HepG2 (cell line): ENCODE measurements at regions not wholly inside any gene's neighbourhood (a gene's known extent, or its start where the extent isn't known, plus 50 kb on each side); places are given as distances from the start of the nearest gene placed in this dataset.

Experiments used
- ATAC-seq: fragments of 200-7000 bp; cut with Tn5 transposase; 3 replicates; pipeline ENCODE4 v1.9.1; 2020; ENCODE audit warnings: mild to moderate bottlenecking, moderate library complexity
- BruUV-seq: library from RNA; stranded (reverse); fragments of 400-500 nt; replicated peaks from 2 replicates; lab custom pipeline; 2021; lab: Mats Ljungman, UMichigan
- CTCF ChIA-PET: fragments of 300-600 bp; formaldehyde crosslinking; extraction: SDS; loops from one replicate; lab custom pipeline; 2021; ENCODE audit warnings: low total read pairs, inconsistent platforms, low intra/inter-chr PET ratio; lab: Yijun Ruan, JAX
- POLR2A ChIA-PET: fragments of 350-600 bp; sonication (Branson Sonifier 250); formaldehyde crosslinking; loops from one replicate; lab custom pipeline; 2020; ENCODE audit warnings: antibody characterized with exemption, inconsistent platforms; lab: Yijun Ruan, JAX
- DNase-seq: peaks from one replicate; pipeline ENCODE4 v3.0.0-alpha.2; 2015; ENCODE audit warnings: low spot score
- FAIRE-seq: peaks from 3 replicates; lab custom pipeline; 2011; peaks lifted over from hg19 to GRCh38; lab: Jason Lieb, UNC
- H2AFZ ChIP-seq: one replicate; pipeline ENCODE4 v1.6.1; 2011; ENCODE audit warnings: low read length, inconsistent platforms
- H3K27ac ChIP-seq: fragments of 300-600 bp; 3 replicates; pipeline ENCODE4 v1.8.0; 2011; ENCODE audit warnings: mixed run types, mild to moderate bottlenecking, mixed read lengths, low read length, inconsistent platforms; ENCODE audit not compliant: insufficient read depth; ENCODE audit errors: extremely low read length
- H3K27me3 ChIP-seq, 2 experiments: fragments of 200-600 bp in 1 of 2; 2 replicates in 1 of 2; 3 replicates in 1 of 2; pipeline versions ENCODE4 v1.6.0 to v1.8.0; 2011; ENCODE audit warnings: low read length in 2 of 2, mild to moderate bottlenecking in 2 of 2, moderate library complexity in 2 of 2, inconsistent platforms in 1 of 2; ENCODE audit not compliant: insufficient read depth in 2 of 2, control insufficient read depth in 1 of 2
- H3K36me3 ChIP-seq, 2 experiments: fragments of 200-600 bp in 1 of 2; replicated peaks in 1 of 2; 2 replicates in 1 of 2; 3 replicates in 1 of 2; pipeline versions ENCODE4 v1.5.1 to v1.8.0; 2011; ENCODE audit warnings: low read length in 2 of 2, inconsistent platforms in 1 of 2; ENCODE audit not compliant: insufficient read depth in 2 of 2, control insufficient read depth in 1 of 2
- H3K4me1 ChIP-seq: 2 replicates; pipeline ENCODE4 v1.5.1; 2012; ENCODE audit warnings: low read length, inconsistent platforms; ENCODE audit not compliant: insufficient read depth
- H3K4me2 ChIP-seq: 2 replicates; pipeline ENCODE4 v1.6.0; 2011; ENCODE audit warnings: low read depth, low read length, inconsistent platforms
- H3K4me3 ChIP-seq, 3 experiments: fragments of 200-600 bp in 1 of 3; sonication (generic), shearing (Covaris generic) in 1 of 3; replicated peaks in 1 of 3; 2 replicates each; pipeline ENCODE4 v1.5.1; 2011 to 2016; ENCODE audit warnings: low read length in 3 of 3, inconsistent platforms in 2 of 3, low read depth in 2 of 3, mild to moderate bottlenecking in 2 of 3, control low read depth in 1 of 3, mixed read lengths in 1 of 3; ENCODE audit not compliant: insufficient read depth in 1 of 3
- H3K79me2 ChIP-seq: one replicate; pipeline ENCODE4 v1.6.1; 2011; ENCODE audit warnings: low read length, inconsistent platforms; ENCODE audit not compliant: insufficient read depth
- H3K9ac ChIP-seq: 2 replicates; pipeline ENCODE4 v1.6.0; 2011; ENCODE audit warnings: mild to moderate bottlenecking, low read depth, low read length, inconsistent platforms; ENCODE audit not compliant: insufficient read depth
- H3K9me3 ChIP-seq: 2 replicates; pipeline ENCODE4 v1.5.1; 2012; ENCODE audit warnings: mild to moderate bottlenecking, low read length
- H4K20me1 ChIP-seq: 2 replicates; pipeline ENCODE4 v1.6.0; 2011; ENCODE audit warnings: inconsistent platforms, mild to moderate bottlenecking, low read length, moderate library complexity; ENCODE audit not compliant: insufficient read depth
- EED ChIP-seq: sonication (generic); formaldehyde crosslinking; IDR thresholded peaks from 2 replicates; pipeline ENCODE4 v1.5.0; 2020; ENCODE audit warnings: mild to moderate bottlenecking, missing genetic modification reagents
- GRHL1 ChIP-seq: sonication (generic); formaldehyde crosslinking; conservative IDR thresholded peaks from 2 replicates; pipeline ENCODE4 v1.8.0; 2022; ENCODE audit warnings: missing genetic modification reagents
- HES4 ChIP-seq: sonication (generic); formaldehyde crosslinking; IDR thresholded peaks from 2 replicates; pipeline ENCODE4 v1.9.0; 2021; ENCODE audit warnings: mild to moderate bottlenecking, missing genetic modification reagents, borderline replicate concordance
- KLF12 ChIP-seq: sonication (generic); formaldehyde crosslinking; IDR thresholded peaks from 2 replicates; pipeline ENCODE4 v1.4.0; 2020; ENCODE audit warnings: missing genetic modification reagents, borderline replicate concordance
- MTA3 ChIP-seq: sonication (generic); formaldehyde crosslinking; IDR thresholded peaks from 2 replicates; pipeline ENCODE4 v1.4.0; 2020; ENCODE audit warnings: missing genetic modification reagents
- NR2F1 ChIP-seq, 2 experiments: fragments of 450-650 bp in 1 of 2; formaldehyde crosslinking in 1 of 2; IDR thresholded peaks; 2 replicates each; pipeline versions ENCODE4 v1.5.0 to v1.6.1; 2016 to 2020; ENCODE audit warnings: mild to moderate bottlenecking in 1 of 2, missing compliant biosample characterization in 1 of 2, missing genetic modification reagents in 1 of 2, moderate library complexity in 1 of 2
- PCBP2 ChIP-seq: fragments of 200-400 bp; formaldehyde crosslinking; optimal IDR thresholded peaks from 2 replicates; pipeline ENCODE3; 2018; ENCODE audit warnings: low read length, low read depth; ENCODE audit not compliant: poor library complexity, severe bottlenecking
- RFX3 ChIP-seq: IDR thresholded peaks from 2 replicates; pipeline ENCODE4 v1.6.1; 2016; ENCODE audit warnings: missing biosample characterization, missing genetic modification reagents
- SALL2 ChIP-seq: sonication (generic); formaldehyde crosslinking; IDR thresholded peaks from 2 replicates; pipeline ENCODE4 v1.8.1; 2023; ENCODE audit warnings: mild to moderate bottlenecking, missing genetic modification reagents, inconsistent platforms
- SIN3B ChIP-seq: fragments of 150-350 bp; IDR thresholded peaks from 2 replicates; pipeline ENCODE4 v1.6.1; 2014; ENCODE audit warnings: low read length
- YEATS2 ChIP-seq: sonication (generic); formaldehyde crosslinking; IDR thresholded peaks from 2 replicates; pipeline ENCODE4 v1.4.0; 2020; ENCODE audit warnings: missing genetic modification reagents, borderline replicate concordance
- ZFAT ChIP-seq: sonication (generic); formaldehyde crosslinking; conservative IDR thresholded peaks from 2 replicates; pipeline ENCODE4 v1.8.1; 2023; ENCODE audit warnings: missing genetic modification reagents, inconsistent platforms
- ZFX ChIP-seq: sonication (generic); formaldehyde crosslinking; IDR thresholded peaks from 2 replicates; pipeline ENCODE4 v1.4.0; 2020; ENCODE audit warnings: mild to moderate bottlenecking, low read depth, missing genetic modification reagents, moderate library complexity
- ZNF124 ChIP-seq: sonication (generic); formaldehyde crosslinking; IDR thresholded peaks from 2 replicates; pipeline ENCODE4 v1.4.0; 2020; ENCODE audit warnings: missing genetic modification reagents
- ZNF367 ChIP-seq: sonication (generic); formaldehyde crosslinking; IDR thresholded peaks from 2 replicates; pipeline ENCODE4 v1.4.0; 2020; ENCODE audit warnings: missing genetic modification reagents, borderline replicate concordance
- ZNF75D ChIP-seq: sonication (generic); formaldehyde crosslinking; IDR thresholded peaks from 2 replicates; pipeline ENCODE4 v1.8.1; 2023; ENCODE audit warnings: missing genetic modification reagents, mild to moderate bottlenecking, borderline replicate concordance
- WGBS: methylation state at CpG from one replicate; pipeline ENCODE4 v1.1.6; 2017; ENCODE audit warnings: low lambda C conversion rate; 5-methylcytosine and 5-hydroxymethylcytosine counted together
- in situ Hi-C: cut with HindIII; loops from 2 replicates; pipeline ENCODE4 v1.10.0; 2017; ENCODE audit warnings: low pct_unique_long_range_greater_than_20kb; ENCODE audit not compliant: extremely low pct_ligation_motif_present
- intact Hi-C: fragments of 100-400 bp; cut with micrococcal nuclease; formaldehyde crosslinking; loops from one replicate; pipeline ENCODE4 v1.10.0; 2022; ENCODE audit not compliant: unreplicated experiment

- Histone ChIP-seq H4K20me1 (no peaks in the 10 kb centered on the region), H3K36me3 (no peaks in the 10 kb centered on the region), H3K79me2 (no peaks in the 10 kb centered on the region), H3K4me1 (no peaks in the 10 kb centered on the region), H3K9me3 (no peaks in the 10 kb centered on the region), H3K4me2 (no peak overlapping the region), H3K9ac (no peak overlapping the region), H3K4me3 (no peak overlapping the region), H3K27me3 (no peaks in the 10 kb centered on the region), H2AFZ (no peak overlapping the region), H3K27ac (no peak overlapping the region)
- ChIA-PET POLR2A (no interaction called here), CTCF (no interaction called here)
- BruUV-seq = no TSS peak
- in situ Hi-C loops = no loop called here
- no peak for FAIRE-seq
- no peak for ATAC-seq
- DNase-seq = no peak
- 14% methylated on average over 4 of the region's 4 CpGs for WGBS
- no peak for TF ChIP-seq ZNF75D (CRISPR knock-in tag)
- TF ChIP-seq ZFX (CRISPR knock-in tag) = no peak
- TF ChIP-seq KLF12 (CRISPR knock-in tag) = no peak
- TF ChIP-seq SIN3B = no peak
- no peak for TF ChIP-seq ZNF367 (CRISPR knock-in tag)
- TF ChIP-seq SALL2 (CRISPR knock-in tag) = no peak
- no peak for TF ChIP-seq ZFAT (CRISPR knock-in tag)
- TF ChIP-seq HES4 = no peak
- TF ChIP-seq PCBP2 = no peak
- no peak for TF ChIP-seq EED (CRISPR knock-in tag)
- no peak for TF ChIP-seq MTA3 (CRISPR knock-in tag)
- no peak for TF ChIP-seq YEATS2 (CRISPR knock-in tag)
- no peak for TF ChIP-seq ZNF124 (CRISPR knock-in tag)
- no peak for TF ChIP-seq GRHL1 (CRISPR knock-in tag)
- no peak for TF ChIP-seq NR2F1 (CRISPR knock-in tag; IDR thresholded peaks at IDR 0.05)
- TF ChIP-seq RFX3 (CRISPR knock-in tag) = no peak
- intact Hi-C loops = no loop called here
These were observed 833.8 kb upstream of the PIK3C3 start for GRCh38 chr18:41121116-41121826.
